ENCODE measurements at regions not wholly inside any gene's neighbourhood (a gene's known extent, or its start where the extent isn't known, plus 50 kb on each side); places are given as distances from the start of the nearest gene placed in this dataset.

- TF ChIP-seq CTCF (IDR thresholded peaks at IDR 0.05; ENCODE audit: low read length) (no peak), EZH2 (IDR thresholded peaks at IDR 0.05; ENCODE audit: borderline replicate concordance, low read length) (no peak)
Observed at GRCh38 chr4:137063961-137064360, 468.3 kb downstream of the PCDH18 start.

Data from OCI-LY1 (cell line).